NCI-H510A (cell line): ENCODE measurements at regions not wholly inside any gene's neighbourhood (a gene's known extent, or its start where the extent isn't known, plus 50 kb on each side); places are given as distances from the start of the nearest gene placed in this dataset.

ENCODE experiments used
- DNase-seq: peaks from one replicate; lab custom pipeline; 2025; lab: John Stamatoyannopoulos, UW

GRCh38 chr21:41076064-41076463 is 91.9 kb upstream of the BACE2 start:
- DNase-seq, result no peak

- no peak for DNase-seq
Measured at GRCh38 chr21:41079159-41079558, 88.8 kb upstream of the BACE2 start.

- no peak for DNase-seq
Measured at GRCh38 chr21:41080485-41081121, 87.4 kb upstream of the BACE2 start.

- DNase-seq, result no peak
Measured at GRCh38 chr21:41086569-41086968, 81.4 kb upstream of the BACE2 start.

GRCh38 chr21:41090981-41091380 is 77.0 kb upstream of the BACE2 start:
- DNase-seq, result peak; percentile 27

GRCh38 chr21:41091616-41092015 is 76.3 kb upstream of the BACE2 start:
- no peak for DNase-seq

GRCh38 chr21:41092312-41092711 is 75.6 kb upstream of the BACE2 start:
- no peak for DNase-seq

GRCh38 chr21:41095983-41096382 is 72.0 kb upstream of the BACE2 start:
- no peak for DNase-seq

GRCh38 chr21:41098076-41098475 is 69.9 kb upstream of the BACE2 start:
- no peak for DNase-seq

GRCh38 chr21:41098481-41099042 is 69.4 kb upstream of the BACE2 start:
- no peak for DNase-seq

- DNase-seq, result no peak
Measured at GRCh38 chr21:41100826-41101550, 67.0 kb upstream of the BACE2 start.

GRCh38 chr21:41102281-41102680 is 65.7 kb upstream of the BACE2 start:
- no peak for DNase-seq

- DNase-seq, result no peak
Measured at GRCh38 chr21:41107602-41108001, 60.4 kb upstream of the BACE2 start.

GRCh38 chr21:41108668-41109585 is 59.0 kb upstream of the BACE2 start:
- no peak for DNase-seq

- no peak for DNase-seq
Measured at GRCh38 chr21:41110161-41110560, 57.8 kb upstream of the BACE2 start.

GRCh38 chr21:41110664-41111063 is 57.3 kb upstream of the BACE2 start:
- DNase-seq, result no peak

GRCh38 chr21:41111681-41112080 is 56.3 kb upstream of the BACE2 start:
- DNase-seq, result no peak

- DNase-seq, result no peak
Measured at GRCh38 chr21:41112740-41113692, 54.9 kb upstream of the BACE2 start.

GRCh38 chr21:41115851-41116250 is 52.1 kb upstream of the BACE2 start:
- no peak for DNase-seq
